ENCODE measurements at regions not wholly inside any gene's neighbourhood (a gene's known extent, or its start where the extent isn't known, plus 50 kb on each side); places are given as distances from the start of the nearest gene placed in this dataset.
"Not testable (repeated sequence)": the region's sequence is repeated elsewhere in the genome, so short reads cannot be mapped to it uniquely, and the experiment has no call there.

GRCh38 chr1:187836557-187836956, 1007.8 kb downstream of the PLA2G4A start:
- DNase-seq (ENCODE audit: low read depth) = no peak

GRCh38 chr1:187837787-187838186, 1009.0 kb downstream of the PLA2G4A start:
- no peak for DNase-seq (ENCODE audit: low read depth)

GRCh38 chr1:187838335-187839293, 1009.9 kb downstream of the PLA2G4A start:
- DNase-seq (ENCODE audit: low read depth) = no peak

GRCh38 chr1:187839873-187840272, 1011.1 kb downstream of the PLA2G4A start:
- DNase-seq (ENCODE audit: low read depth) = no peak

- DNase-seq (ENCODE audit: low read depth) = no peak
Observed at GRCh38 chr1:187840557-187840956, 1011.8 kb downstream of the PLA2G4A start.

GRCh38 chr1:187842406-187843165, 1013.8 kb downstream of the PLA2G4A start:
- DNase-seq (ENCODE audit: low read depth) = no peak

- DNase-seq (ENCODE audit: low read depth) = no peak
Observed at GRCh38 chr1:187844313-187844712, 1015.6 kb downstream of the PLA2G4A start.

GRCh38 chr1:187847531-187847930, 1018.8 kb downstream of the PLA2G4A start:
- DNase-seq (ENCODE audit: low read depth) = no peak

- DNase-seq (ENCODE audit: low read depth) = no peak
Observed at GRCh38 chr1:187848321-187848720, 1019.6 kb downstream of the PLA2G4A start.

- not testable (repeated sequence) for DNase-seq (ENCODE audit: low read depth)
Observed at GRCh38 chr1:187850146-187850545, 1021.4 kb downstream of the PLA2G4A start.

- DNase-seq (ENCODE audit: low read depth) = no peak
Observed at GRCh38 chr1:187853505-187853904, 1024.8 kb downstream of the PLA2G4A start.

- no peak for DNase-seq (ENCODE audit: low read depth)
Observed at GRCh38 chr1:187854457-187854856, 1025.7 kb downstream of the PLA2G4A start.

GRCh38 chr1:187862506-187862905, 1033.8 kb downstream of the PLA2G4A start:
- no peak for DNase-seq (ENCODE audit: low read depth)

GRCh38 chr1:187870552-187870951, 1041.8 kb downstream of the PLA2G4A start:
- DNase-seq (ENCODE audit: low read depth) = peak; percentile 16

GRCh38 chr1:187871177-187871845, 1042.6 kb downstream of the PLA2G4A start:
- no peak for DNase-seq (ENCODE audit: low read depth)

GRCh38 chr1:187872550-187872949, 1043.8 kb downstream of the PLA2G4A start:
- DNase-seq (ENCODE audit: low read depth) = no peak

- no peak for DNase-seq (ENCODE audit: low read depth)
Observed at GRCh38 chr1:187873126-187873525, 1044.4 kb downstream of the PLA2G4A start.

- DNase-seq (ENCODE audit: low read depth) = no peak
Observed at GRCh38 chr1:187876775-187877174, 1048.0 kb downstream of the PLA2G4A start.

GRCh38 chr1:187877220-187877619, 1048.5 kb downstream of the PLA2G4A start:
- no peak for DNase-seq (ENCODE audit: low read depth)

- no peak for DNase-seq (ENCODE audit: low read depth)
Observed at GRCh38 chr1:187878883-187879282, 1050.1 kb downstream of the PLA2G4A start.

- DNase-seq (ENCODE audit: low read depth) = no peak
Observed at GRCh38 chr1:187883356-187883755, 1054.6 kb downstream of the PLA2G4A start.
